ENCODE measurements at regions not wholly inside any gene's neighbourhood (a gene's known extent, or its start where the extent isn't known, plus 50 kb on each side); places are given as distances from the start of the nearest gene placed in this dataset.

GRCh38 chr9:89705651-89706050 is 100.8 kb downstream of the GADD45G start:
- H3K36me3 ChIP-seq (ENCODE audit: control insufficient read depth in 2 of 2, extremely low read depth in 1 of 2, insufficient read depth in 2 of 2, low read length in 2 of 2) = no peaks in the 10 kb centered on the region
- H3K27ac ChIP-seq (ENCODE audit: control insufficient read depth, insufficient read depth, low read length) = no peak overlapping the region
- no peak overlapping the region for H3K4me2 ChIP-seq (ENCODE audit: control insufficient read depth, extremely low read depth, insufficient read depth, low read depth, low read length)
- no peaks in the 10 kb centered on the region for H4K20me1 ChIP-seq (ENCODE audit: control insufficient read depth, extremely low read depth, insufficient read depth, low read length)
- FAIRE-seq (no peak), DNase-seq (ENCODE audit: low read depth, low spot score) (no peak)
- no peaks in the 10 kb centered on the region for H3K9me1 ChIP-seq (ENCODE audit: control insufficient read depth, extremely low read depth, insufficient read depth, low read length)
- H3K79me2 ChIP-seq (ENCODE audit: control insufficient read depth, insufficient read depth, low read length) = no peaks in the 10 kb centered on the region
- H3K4me3 ChIP-seq (ENCODE audit: control insufficient read depth in 2 of 3, extremely low read depth in 1 of 3, insufficient read depth in 2 of 3, low read depth in 1 of 3, low read length in 3 of 3) = no peak overlapping the region
- TF ChIP-seq CTCF (optimal IDR thresholded peaks at IDR 0.05 in 1 of 3, IDR thresholded peaks at IDR 0.05 in 1 of 3, conservative IDR thresholded peaks at IDR 0.05 in 1 of 3; ENCODE audit: extremely low read depth in 1 of 3, insufficient read depth in 2 of 3, low read length in 3 of 3) (no peak), EZH2 (IDR thresholded peaks at IDR 0.05; ENCODE audit: low read length) (no peak)
- no peaks in the 10 kb centered on the region for H3K9me3 ChIP-seq (ENCODE audit: control insufficient read depth, low read depth, low read length)
- H2AFZ ChIP-seq (ENCODE audit: control insufficient read depth, low read length) = no peak overlapping the region
- H3K4me1 ChIP-seq (ENCODE audit: control insufficient read depth, extremely low read depth, insufficient read depth, low read length) = no peaks in the 10 kb centered on the region
- H3K27me3 ChIP-seq (ENCODE audit: control insufficient read depth, extremely low read depth, insufficient read depth, low read length) = peaks cover 12% of the 10 kb centered on the region
- H3K9ac ChIP-seq (ENCODE audit: control insufficient read depth, extremely low read depth, insufficient read depth, low read length) = no peak overlapping the region
- dilution Hi-C loops (cut with MboI; ENCODE audit: extremely low pct_ligation_motif_present, low sequenced_read_pairs) = no loop called here

- no peaks in the 10 kb centered on the region for H3K79me2 ChIP-seq (ENCODE audit: control insufficient read depth, insufficient read depth, low read length)
- DNase-seq (ENCODE audit: low read depth, low spot score) = no peak
- H4K20me1 ChIP-seq (ENCODE audit: control insufficient read depth, extremely low read depth, insufficient read depth, low read length) = no peaks in the 10 kb centered on the region
- H3K4me1 ChIP-seq (ENCODE audit: control insufficient read depth, extremely low read depth, insufficient read depth, low read length) = no peaks in the 10 kb centered on the region
- H3K27ac ChIP-seq (ENCODE audit: control insufficient read depth, insufficient read depth, low read length) = no peak overlapping the region
- no peak overlapping the region for H3K4me2 ChIP-seq (ENCODE audit: control insufficient read depth, extremely low read depth, insufficient read depth, low read depth, low read length)
- no peaks in the 10 kb centered on the region for H3K36me3 ChIP-seq (ENCODE audit: control insufficient read depth in 2 of 2, extremely low read depth in 1 of 2, insufficient read depth in 2 of 2, low read length in 2 of 2)
- H3K9ac ChIP-seq (ENCODE audit: control insufficient read depth, extremely low read depth, insufficient read depth, low read length) = no peak overlapping the region
- peaks cover 12% of the 10 kb centered on the region for H3K27me3 ChIP-seq (ENCODE audit: control insufficient read depth, extremely low read depth, insufficient read depth, low read length)
- H3K9me3 ChIP-seq (ENCODE audit: control insufficient read depth, low read depth, low read length) = no peaks in the 10 kb centered on the region
- no peaks in the 10 kb centered on the region for H3K9me1 ChIP-seq (ENCODE audit: control insufficient read depth, extremely low read depth, insufficient read depth, low read length)
- no peak overlapping the region for H2AFZ ChIP-seq (ENCODE audit: control insufficient read depth, low read length)
- TF ChIP-seq EZH2 (IDR thresholded peaks at IDR 0.05; ENCODE audit: low read length) (no peak), CTCF (optimal IDR thresholded peaks at IDR 0.05 in 1 of 3, IDR thresholded peaks at IDR 0.05 in 1 of 3, conservative IDR thresholded peaks at IDR 0.05 in 1 of 3; ENCODE audit: extremely low read depth in 1 of 3, insufficient read depth in 2 of 3, low read length in 3 of 3) (no peak)
- no peak for FAIRE-seq
- H3K4me3 ChIP-seq (ENCODE audit: control insufficient read depth in 2 of 3, extremely low read depth in 1 of 3, insufficient read depth in 2 of 3, low read depth in 1 of 3, low read length in 3 of 3) = no peak overlapping the region
- dilution Hi-C loops (cut with MboI; ENCODE audit: extremely low pct_ligation_motif_present, low sequenced_read_pairs) = no loop called here
Observed at GRCh38 chr9:89706086-89706485, 101.3 kb downstream of the GADD45G start.

All from keratinocyte (primary cell).